WTC11 (cell line): ENCODE measurements at regions not wholly inside any gene's neighbourhood (a gene's known extent, or its start where the extent isn't known, plus 50 kb on each side); places are given as distances from the start of the nearest gene placed in this dataset.

Source experiments
- ATAC-seq: fragments of 200-7000 bp; cut with Tn5 transposase; 2 replicates; pipeline ENCODE4 v1.10.0; 2021; ENCODE audit warnings: mild to moderate bottlenecking, moderate library complexity
- CTCF ChIA-PET: fragments of 300-600 bp; sonication (Branson Sonifier 250); formaldehyde crosslinking; loops from one replicate; lab custom pipeline; 2021; ENCODE audit warnings: antibody characterized with exemption; lab: Charles Lee
- POLR2A ChIA-PET: fragments of 350-600 bp; sonication (Branson Sonifier 250); formaldehyde crosslinking; loops from one replicate; lab custom pipeline; 2021; ENCODE audit warnings: antibody characterized with exemption; lab: Charles Lee
- DNase-seq: peaks from one replicate; pipeline ENCODE4 v3.0.0; 2021; ENCODE audit warnings: low spot score
- H3K27ac Mint-ChIP-seq: 2 replicates; pipeline ENCODE4 v1.8.0; 2021; ENCODE audit warnings: mixed read lengths
- H3K27me3 Mint-ChIP-seq: 2 replicates; pipeline ENCODE4 v1.8.0; 2021; ENCODE audit warnings: low read depth, mild to moderate bottlenecking, moderate library complexity, mixed read lengths
- H3K36me3 Mint-ChIP-seq: 2 replicates; pipeline ENCODE4 v1.8.0; 2021; ENCODE audit warnings: mixed read lengths
- H3K4me1 Mint-ChIP-seq: 2 replicates; pipeline ENCODE4 v1.8.0; 2022; ENCODE audit warnings: mixed read lengths
- H3K4me3 Mint-ChIP-seq: 2 replicates; pipeline ENCODE4 v1.8.0; 2021; ENCODE audit warnings: mild to moderate bottlenecking, moderate library complexity, mixed read lengths
- H3K9me3 Mint-ChIP-seq: 2 replicates; pipeline ENCODE4 v1.8.0; 2021; ENCODE audit warnings: mixed read lengths
- ELF4 ChIP-seq: sonication (generic); formaldehyde crosslinking; IDR thresholded peaks from 2 replicates; pipeline ENCODE4 v1.8.1; 2022; ENCODE audit warnings: low read depth, mild to moderate bottlenecking, moderate library complexity, missing genetic modification reagents
- FOXJ3 ChIP-seq: sonication (generic); formaldehyde crosslinking; IDR thresholded peaks from 2 replicates; pipeline ENCODE4 v1.9.0; 2021; ENCODE audit warnings: missing genetic modification reagents, mild to moderate bottlenecking, borderline replicate concordance
- FOXK1 ChIP-seq: sonication (generic); formaldehyde crosslinking; IDR thresholded peaks from 2 replicates; pipeline ENCODE4 v1.8.0; 2022; ENCODE audit warnings: mild to moderate bottlenecking, moderate library complexity, missing genetic modification reagents
- GABPB1 ChIP-seq: sonication (generic); formaldehyde crosslinking; IDR thresholded peaks from 2 replicates; pipeline ENCODE4 v1.8.1; 2023; ENCODE audit warnings: mild to moderate bottlenecking, missing genetic modification reagents
- KAT7 ChIP-seq: sonication (generic); formaldehyde crosslinking; IDR thresholded peaks from 2 replicates; pipeline ENCODE4 v1.8.1; 2023; ENCODE audit warnings: missing genetic modification reagents, mild to moderate bottlenecking, borderline replicate concordance
- MYBL2 ChIP-seq: sonication (generic); formaldehyde crosslinking; IDR thresholded peaks from 2 replicates; pipeline ENCODE4 v1.8.1; 2023; ENCODE audit warnings: mild to moderate bottlenecking, moderate library complexity, missing genetic modification reagents
- TCF7 ChIP-seq: sonication (generic); formaldehyde crosslinking; IDR thresholded peaks from 2 replicates; pipeline ENCODE4 v1.8.0; 2022; ENCODE audit warnings: mild to moderate bottlenecking, low read depth, missing genetic modification reagents, moderate library complexity
- ZNF232 ChIP-seq: sonication (generic); formaldehyde crosslinking; IDR thresholded peaks from 2 replicates; pipeline ENCODE4 v1.8.0; 2022; ENCODE audit warnings: mild to moderate bottlenecking, missing genetic modification reagents
- ZNF396 ChIP-seq: fragments of 250-450 bp; sonication (Bioruptor Pico); IDR thresholded peaks from 2 replicates; pipeline ENCODE4 v1.8.0; 2021; ENCODE audit warnings: mild to moderate bottlenecking, moderate library complexity, borderline replicate concordance
- ZNF671 ChIP-seq: fragments of 250-450 bp; sonication (Bioruptor Pico); IDR thresholded peaks from 2 replicates; pipeline ENCODE4 v1.8.0; 2021; ENCODE audit warnings: mild to moderate bottlenecking
- TF ChIP-seq, protein P1 (sequence below): fragments of 250-450 bp; sonication (Bioruptor Pico); conservative IDR thresholded peaks from 2 replicates; pipeline ENCODE4 v1.9.0; 2021; ENCODE audit warnings: mild to moderate bottlenecking
- TF ChIP-seq, protein P2 (sequence below): sonication (generic); formaldehyde crosslinking; IDR thresholded peaks from 2 replicates; pipeline ENCODE4 v1.8.1; 2022; ENCODE audit warnings: low read depth, mild to moderate bottlenecking, moderate library complexity, missing genetic modification reagents, borderline replicate concordance
- TF ChIP-seq, protein P3 (sequence below): fragments of 250-450 bp; sonication (Bioruptor Pico); IDR thresholded peaks from 2 replicates; pipeline ENCODE4 v1.9.0; 2021; ENCODE audit warnings: mild to moderate bottlenecking, borderline replicate concordance
- TF ChIP-seq, protein P4 (sequence below): sonication (generic); formaldehyde crosslinking; IDR thresholded peaks from 2 replicates; pipeline ENCODE4 v1.8.1; 2023; ENCODE audit warnings: mild to moderate bottlenecking, missing genetic modification reagents, moderate library complexity
- TF ChIP-seq, protein P5 (sequence below): sonication (generic); formaldehyde crosslinking; IDR thresholded peaks from 2 replicates; pipeline ENCODE4 v1.8.0; 2022; ENCODE audit warnings: mild to moderate bottlenecking, missing genetic modification reagents
- TF ChIP-seq, protein P6 (sequence below): fragments of 250-450 bp; sonication (Bioruptor Pico); IDR thresholded peaks from 2 replicates; pipeline ENCODE4 v1.9.0; 2021; ENCODE audit warnings: mild to moderate bottlenecking

DNA sequence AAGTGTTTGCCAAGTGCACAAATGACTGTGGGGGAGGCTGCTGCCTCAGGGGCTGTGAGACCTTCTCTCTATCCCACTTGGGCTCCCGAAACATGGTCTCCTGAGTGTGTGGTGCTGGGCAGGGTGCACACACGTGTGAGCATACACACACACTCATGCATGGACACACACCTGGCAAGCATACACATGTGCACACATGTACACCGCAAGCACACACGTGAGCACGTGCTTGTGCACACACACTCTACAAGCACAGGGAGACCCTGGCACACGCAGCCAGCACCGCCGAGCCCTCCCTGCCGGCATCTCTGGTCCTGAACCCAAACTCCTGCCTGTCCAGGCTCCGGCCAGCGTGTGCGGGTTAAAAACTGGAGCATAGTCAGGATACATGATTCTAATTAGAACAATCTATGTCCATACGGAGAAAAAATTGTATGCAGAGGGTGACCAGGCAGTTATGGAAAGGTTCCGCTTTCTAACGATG, 79.4 kb upstream of the TTC34 start (continued):
- TF ChIP-seq, protein P1, sequence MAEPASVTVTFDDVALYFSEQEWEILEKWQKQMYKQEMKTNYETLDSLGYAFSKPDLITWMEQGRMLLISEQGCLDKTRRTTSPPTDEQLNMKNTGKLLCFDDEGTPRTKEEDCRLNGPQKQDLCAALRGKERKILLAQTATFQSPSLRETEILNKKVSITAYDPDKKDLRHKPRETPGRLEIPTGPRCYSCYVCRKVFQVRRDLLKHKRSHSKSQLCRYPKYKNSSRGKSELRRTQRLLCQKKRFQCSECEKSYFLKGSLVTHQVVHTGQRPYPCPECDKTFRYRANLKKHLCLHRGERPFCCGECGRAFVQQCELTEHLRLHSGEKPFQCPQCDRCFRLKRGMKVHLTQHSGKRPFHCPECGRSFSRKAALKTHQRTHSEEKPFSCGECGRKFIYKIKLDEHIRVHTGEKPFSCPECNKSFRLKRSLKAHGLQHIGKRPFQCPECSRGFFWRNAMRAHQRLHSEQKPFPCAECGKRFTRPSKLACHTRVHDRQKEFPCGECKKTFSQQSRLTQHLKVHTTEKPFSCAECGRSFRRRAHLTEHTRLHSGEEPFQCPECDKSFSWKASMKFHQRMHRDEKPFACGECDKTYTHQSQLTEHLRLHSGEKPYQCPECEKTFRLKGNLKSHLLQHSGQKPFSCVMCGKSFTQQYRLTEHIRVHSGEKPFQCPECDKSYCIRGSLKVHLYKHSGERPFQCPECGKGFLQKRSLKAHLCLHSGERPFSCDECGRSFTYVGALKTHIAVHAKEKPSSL (CRISPR knock-in tag) = no peak
- no peak for TF ChIP-seq FOXK1 (CRISPR knock-in tag)
- TF ChIP-seq, protein P2, sequence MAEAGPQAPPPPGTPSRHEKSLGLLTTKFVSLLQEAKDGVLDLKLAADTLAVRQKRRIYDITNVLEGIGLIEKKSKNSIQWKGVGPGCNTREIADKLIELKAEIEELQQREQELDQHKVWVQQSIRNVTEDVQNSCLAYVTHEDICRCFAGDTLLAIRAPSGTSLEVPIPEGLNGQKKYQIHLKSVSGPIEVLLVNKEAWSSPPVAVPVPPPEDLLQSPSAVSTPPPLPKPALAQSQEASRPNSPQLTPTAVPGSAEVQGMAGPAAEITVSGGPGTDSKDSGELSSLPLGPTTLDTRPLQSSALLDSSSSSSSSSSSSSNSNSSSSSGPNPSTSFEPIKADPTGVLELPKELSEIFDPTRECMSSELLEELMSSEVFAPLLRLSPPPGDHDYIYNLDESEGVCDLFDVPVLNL (CRISPR knock-in tag) = no peak
- no peak for TF ChIP-seq TCF7 (CRISPR knock-in tag)
- TF ChIP-seq, protein P3, sequence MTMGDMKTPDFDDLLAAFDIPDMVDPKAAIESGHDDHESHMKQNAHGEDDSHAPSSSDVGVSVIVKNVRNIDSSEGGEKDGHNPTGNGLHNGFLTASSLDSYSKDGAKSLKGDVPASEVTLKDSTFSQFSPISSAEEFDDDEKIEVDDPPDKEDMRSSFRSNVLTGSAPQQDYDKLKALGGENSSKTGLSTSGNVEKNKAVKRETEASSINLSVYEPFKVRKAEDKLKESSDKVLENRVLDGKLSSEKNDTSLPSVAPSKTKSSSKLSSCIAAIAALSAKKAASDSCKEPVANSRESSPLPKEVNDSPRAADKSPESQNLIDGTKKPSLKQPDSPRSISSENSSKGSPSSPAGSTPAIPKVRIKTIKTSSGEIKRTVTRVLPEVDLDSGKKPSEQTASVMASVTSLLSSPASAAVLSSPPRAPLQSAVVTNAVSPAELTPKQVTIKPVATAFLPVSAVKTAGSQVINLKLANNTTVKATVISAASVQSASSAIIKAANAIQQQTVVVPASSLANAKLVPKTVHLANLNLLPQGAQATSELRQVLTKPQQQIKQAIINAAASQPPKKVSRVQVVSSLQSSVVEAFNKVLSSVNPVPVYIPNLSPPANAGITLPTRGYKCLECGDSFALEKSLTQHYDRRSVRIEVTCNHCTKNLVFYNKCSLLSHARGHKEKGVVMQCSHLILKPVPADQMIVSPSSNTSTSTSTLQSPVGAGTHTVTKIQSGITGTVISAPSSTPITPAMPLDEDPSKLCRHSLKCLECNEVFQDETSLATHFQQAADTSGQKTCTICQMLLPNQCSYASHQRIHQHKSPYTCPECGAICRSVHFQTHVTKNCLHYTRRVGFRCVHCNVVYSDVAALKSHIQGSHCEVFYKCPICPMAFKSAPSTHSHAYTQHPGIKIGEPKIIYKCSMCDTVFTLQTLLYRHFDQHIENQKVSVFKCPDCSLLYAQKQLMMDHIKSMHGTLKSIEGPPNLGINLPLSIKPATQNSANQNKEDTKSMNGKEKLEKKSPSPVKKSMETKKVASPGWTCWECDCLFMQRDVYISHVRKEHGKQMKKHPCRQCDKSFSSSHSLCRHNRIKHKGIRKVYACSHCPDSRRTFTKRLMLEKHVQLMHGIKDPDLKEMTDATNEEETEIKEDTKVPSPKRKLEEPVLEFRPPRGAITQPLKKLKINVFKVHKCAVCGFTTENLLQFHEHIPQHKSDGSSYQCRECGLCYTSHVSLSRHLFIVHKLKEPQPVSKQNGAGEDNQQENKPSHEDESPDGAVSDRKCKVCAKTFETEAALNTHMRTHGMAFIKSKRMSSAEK (CRISPR knock-in tag) = no peak
- TF ChIP-seq, all 79 proteins: peak for 0

DNA sequence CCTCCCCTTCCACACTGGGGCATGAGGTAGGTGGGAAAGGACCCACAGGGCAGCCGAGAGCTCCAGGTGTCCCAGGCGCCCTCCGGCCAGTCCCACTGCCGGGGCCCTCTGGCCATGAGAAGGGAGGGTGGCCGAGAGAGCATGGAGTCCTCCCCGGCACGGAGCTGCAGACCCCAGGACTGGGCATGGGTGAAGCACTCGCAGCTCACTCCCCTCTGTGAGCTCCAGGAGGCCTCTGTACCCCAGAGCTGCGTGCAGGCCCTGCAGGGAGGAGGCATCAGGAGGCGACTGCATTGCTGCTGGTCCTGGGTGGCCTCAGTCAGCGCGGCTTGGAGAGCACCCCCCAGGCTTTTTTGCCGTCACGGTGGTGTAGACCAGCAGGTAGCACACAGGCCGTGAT, 80.1 kb upstream of the TTC34 start:
- DNase-seq (no peak), ATAC-seq (no peak)
- no peak for TF ChIP-seq ZNF671
- Mint-ChIP-seq H3K36me3 (peaks cover 15% of the 10 kb centered on the region), H3K27me3 (no peaks in the 10 kb centered on the region; the same call in 1 of the 2 replicates), H3K27ac (no peak overlapping the region), H3K4me1 (no peaks in the 10 kb centered on the region), H3K9me3 (no peaks in the 10 kb centered on the region), H3K4me3 (no peak overlapping the region)
- CTCF ChIA-PET = no interaction called here
- POLR2A ChIA-PET = no interaction called here

DNA sequence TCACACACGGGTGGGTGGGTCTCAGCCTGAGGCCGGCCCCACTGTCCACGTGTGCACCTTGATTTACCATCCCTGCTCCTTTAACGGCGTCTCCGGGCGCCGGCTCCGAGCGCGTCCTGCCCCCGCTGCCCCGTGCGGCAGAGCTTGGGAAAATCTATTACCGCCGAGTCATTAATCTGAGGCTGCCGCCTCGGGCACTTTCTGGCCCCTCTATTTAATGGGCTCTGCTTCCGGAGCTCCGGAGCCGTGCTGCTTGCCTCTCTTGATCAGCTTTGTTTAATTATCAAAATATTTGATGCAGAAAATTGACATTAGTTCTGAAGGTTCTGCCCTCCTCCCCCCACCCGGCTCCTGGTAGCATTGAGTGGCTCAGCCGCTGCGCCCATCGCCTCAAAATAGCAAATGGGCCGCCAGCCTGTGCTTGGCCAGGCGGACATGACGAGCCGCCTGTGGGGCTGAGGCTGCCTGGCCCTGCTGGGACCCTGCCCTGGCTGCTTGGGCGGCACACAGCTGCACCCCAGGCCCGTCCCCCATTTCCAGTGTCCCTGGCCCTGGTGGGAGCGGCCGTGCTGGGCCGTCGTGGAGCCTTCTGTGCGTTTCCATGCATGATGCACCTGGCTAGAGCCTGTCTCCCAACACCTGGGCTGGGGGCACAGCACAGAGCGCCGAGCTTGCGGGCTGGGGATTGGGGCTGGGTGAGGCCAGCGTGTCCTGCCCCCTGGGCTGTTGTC, 81.6 kb upstream of the TTC34 start:
- TF ChIP-seq, protein P4, sequence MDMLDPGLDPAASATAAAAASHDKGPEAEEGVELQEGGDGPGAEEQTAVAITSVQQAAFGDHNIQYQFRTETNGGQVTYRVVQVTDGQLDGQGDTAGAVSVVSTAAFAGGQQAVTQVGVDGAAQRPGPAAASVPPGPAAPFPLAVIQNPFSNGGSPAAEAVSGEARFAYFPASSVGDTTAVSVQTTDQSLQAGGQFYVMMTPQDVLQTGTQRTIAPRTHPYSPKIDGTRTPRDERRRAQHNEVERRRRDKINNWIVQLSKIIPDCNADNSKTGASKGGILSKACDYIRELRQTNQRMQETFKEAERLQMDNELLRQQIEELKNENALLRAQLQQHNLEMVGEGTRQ (CRISPR knock-in tag) = no peak
- TF ChIP-seq FOXJ3 (CRISPR knock-in tag) (no peak), ZNF396 (CRISPR knock-in tag) (no peak), GABPB1 (no peak), ELF4 (CRISPR knock-in tag) (no peak), KAT7 (CRISPR knock-in tag) (no peak), ZNF232 (no peak), MYBL2 (no peak)
- TF ChIP-seq, protein P5, sequence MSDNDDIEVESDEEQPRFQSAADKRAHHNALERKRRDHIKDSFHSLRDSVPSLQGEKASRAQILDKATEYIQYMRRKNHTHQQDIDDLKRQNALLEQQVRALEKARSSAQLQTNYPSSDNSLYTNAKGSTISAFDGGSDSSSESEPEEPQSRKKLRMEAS (CRISPR knock-in tag) = no peak
- TF ChIP-seq, protein P6, sequence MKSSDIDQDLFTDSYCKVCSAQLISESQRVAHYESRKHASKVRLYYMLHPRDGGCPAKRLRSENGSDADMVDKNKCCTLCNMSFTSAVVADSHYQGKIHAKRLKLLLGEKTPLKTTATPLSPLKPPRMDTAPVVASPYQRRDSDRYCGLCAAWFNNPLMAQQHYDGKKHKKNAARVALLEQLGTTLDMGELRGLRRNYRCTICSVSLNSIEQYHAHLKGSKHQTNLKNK (CRISPR knock-in tag) = no peak
- CTCF ChIA-PET = interaction anchor here (1.3 to 1.4 kb wide), 2 partner anchors 8 to 541 kb away, joined by 3 to 4 read pairs; no protein-coding TSS in a partner anchor
- POLR2A ChIA-PET = no interaction called here
- H3K36me3 Mint-ChIP-seq = peaks cover 15% of the 10 kb centered on the region
- no peak for ATAC-seq
- H3K4me3 Mint-ChIP-seq = no peak overlapping the region
- no peaks in the 10 kb centered on the region for H3K4me1 Mint-ChIP-seq
- H3K9me3 Mint-ChIP-seq = no peaks in the 10 kb centered on the region
- no peak overlapping the region for H3K27ac Mint-ChIP-seq
- H3K27me3 Mint-ChIP-seq = no peaks in the 10 kb centered on the region; the same call in 1 of the 2 replicates
- no peak for DNase-seq
